Fibroblast of pulmonary artery (primary cell): ENCODE measurements at regions not wholly inside any gene's neighbourhood (a gene's known extent, or its start where the extent isn't known, plus 50 kb on each side); places are given as distances from the start of the nearest gene placed in this dataset.

ENCODE experiments used
- DNase-seq: peaks from one replicate; pipeline ENCODE4 v3.0.0-alpha.2; 2010; ENCODE audit warnings: low read depth
- H3K4me3 ChIP-seq: replicated peaks from 2 replicates; pipeline ENCODE4 v1.5.1; 2011; ENCODE audit warnings: low read depth, mild to moderate bottlenecking, control low read depth, low read length, moderate library complexity
- CTCF ChIP-seq: IDR thresholded peaks from 2 replicates; pipeline ENCODE4 v1.5.1; 2011; ENCODE audit warnings: mild to moderate bottlenecking, control low read depth, low read length, inconsistent platforms; ENCODE audit errors: missing control alignments

GRCh38 chr4:34105311-34105710 is 2139.0 kb downstream of the ARAP2 start:
- DNase-seq: peak; percentile 83
- H3K4me3 ChIP-seq: no peak overlapping the region
- TF ChIP-seq CTCF: no peak

- H3K4me3 ChIP-seq: no peak overlapping the region
- no peak for TF ChIP-seq CTCF
- DNase-seq: peak; percentile 32
Observed at GRCh38 chr4:34108391-34108790, 2135.9 kb downstream of the ARAP2 start.

GRCh38 chr4:34112573-34112972 is 2131.7 kb downstream of the ARAP2 start:
- no peak for TF ChIP-seq CTCF

GRCh38 chr4:34138385-34138784 is 2105.9 kb downstream of the ARAP2 start:
- no peak for DNase-seq
- TF ChIP-seq CTCF: no peak
- no peak overlapping the region for H3K4me3 ChIP-seq

More at GRCh38 chr4:34112573-34112972, 2131.7 kb downstream of the ARAP2 start:
- DNase-seq: no peak
- H3K4me3 ChIP-seq: no peak overlapping the region

- no peak for DNase-seq
- H3K4me3 ChIP-seq: no peak overlapping the region
- TF ChIP-seq CTCF: no peak
Observed at GRCh38 chr4:34139346-34139745, 2105.0 kb downstream of the ARAP2 start.

- no peak for TF ChIP-seq CTCF
- no peak overlapping the region for H3K4me3 ChIP-seq
- DNase-seq: no peak
Observed at GRCh38 chr4:34148322-34148908, 2095.9 kb downstream of the ARAP2 start.

- H3K4me3 ChIP-seq: no peak overlapping the region
- TF ChIP-seq CTCF: no peak
- DNase-seq: no peak
Observed at GRCh38 chr4:34157547-34157946, 2086.8 kb downstream of the ARAP2 start.
